Right cardiac atrium (tissue), 5 donors: ENCODE measurements at regions not wholly inside any gene's neighbourhood (a gene's known extent, or its start where the extent isn't known, plus 50 kb on each side); places are given as distances from the start of the nearest gene placed in this dataset.

Experiments used
- ATAC-seq, 2 donors: fragments of 200-7000 bp; cut with Tn5 transposase; one replicate each; pipeline versions ENCODE4 v1.8.0 to v1.9.1; 2020; ENCODE audit warnings: moderate library complexity in 2 of 2, mild to moderate bottlenecking in 1 of 2
- DNase-seq, 3 donors: peaks; one replicate each; pipeline ENCODE4 v3.0.0-alpha.2; 2020
- H3K27ac ChIP-seq: one replicate; pipeline ENCODE4 v1.5.1; 2013; ENCODE audit warnings: mild to moderate bottlenecking, low read length, control low read depth, moderate library complexity
- H3K27me3 ChIP-seq: one replicate; pipeline ENCODE4 v1.6.1; 2013; ENCODE audit not compliant: control insufficient read depth, insufficient read depth
- H3K4me1 ChIP-seq: one replicate; pipeline ENCODE4 v1.6.1; 2013; ENCODE audit warnings: low read length; ENCODE audit not compliant: control insufficient read depth, insufficient read depth
- H3K4me3 ChIP-seq: one replicate; pipeline ENCODE4 v1.5.1; 2013; ENCODE audit warnings: low read length, control low read depth
- H3K9me3 ChIP-seq: one replicate; pipeline ENCODE4 v1.6.1; 2013; ENCODE audit warnings: low read length; ENCODE audit not compliant: control insufficient read depth
- WGBS: extraction: QIAGEN DNeasy Blood & Tissue Kit; methylation state at CpG from one replicate; pipeline ENCODE4 v1.1.7; 2013; 5-methylcytosine and 5-hydroxymethylcytosine counted together
- intact Hi-C, 4 donors: fragments of 100-400 bp; cut with DNase I; formaldehyde crosslinking; loops; one replicate each; pipeline versions ENCODE4 v1.11.0 to v1.14.0; 2022 to 2023
- donor health status: healthy with polysubstance abuse.
- donor health status: DM: no; HTN: yes; CAD: no.
- donor health status: DM: no; HTN: no; CAD: no.
- donor health status: DM: no; HTN: yes; CAD: no; lungs with severe emphysema.
- donor health status: DM: yes; HTN: yes; CAD: no.

DNA sequence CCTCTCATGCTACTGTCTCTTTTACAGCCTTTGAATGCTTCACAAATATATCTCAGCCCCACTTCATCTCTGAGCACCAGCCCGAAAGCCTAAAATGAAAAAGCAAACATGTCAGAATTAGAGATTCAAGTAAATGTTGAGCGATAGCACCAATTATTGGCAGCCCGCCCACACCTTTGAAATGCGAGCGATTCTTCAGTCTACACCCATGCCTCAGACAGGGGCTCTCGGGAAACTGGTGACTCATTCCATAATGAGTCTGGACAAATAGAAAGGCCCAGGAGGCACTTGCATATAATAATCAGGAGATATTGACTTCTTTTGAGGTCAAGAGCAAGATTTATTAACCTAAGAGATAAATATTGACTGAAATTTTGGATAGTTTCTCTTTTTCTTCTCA, 487.3 kb upstream of the PTBP2 start:
- intact Hi-C loops = loop anchor here in 1 of 4 donors (10.0 kb wide), 1 partner anchor 611 kb away; no protein-coding TSS in a partner anchor
- H3K4me3 ChIP-seq = no peak overlapping the region
- DNase-seq = peak; percentile 34 to 55 (median 37)
- no peaks in the 10 kb centered on the region for H3K4me1 ChIP-seq
- no peaks in the 10 kb centered on the region for H3K9me3 ChIP-seq
- H3K27me3 ChIP-seq = no peaks in the 10 kb centered on the region
- WGBS = 37% methylated on average over 6 of the region's 6 CpGs
- ATAC-seq = peak in 1 of 2 donors; percentile 37
- H3K27ac ChIP-seq = no peak overlapping the region

GRCh38 chr1:96236156-96236739, 485.3 kb upstream of the PTBP2 start:
- DNase-seq (no peak), ATAC-seq (no peak)
- Histone ChIP-seq H3K4me1 (no peaks in the 10 kb centered on the region), H3K4me3 (no peak overlapping the region), H3K27me3 (no peaks in the 10 kb centered on the region), H3K9me3 (no peaks in the 10 kb centered on the region), H3K27ac (no peak overlapping the region)
- intact Hi-C loops = loop anchor here in 1 of 4 donors (10.0 kb wide), 1 partner anchor 609 kb away; no protein-coding TSS in a partner anchor
- WGBS = 29% methylated on average over 4 of the region's 4 CpGs

GRCh38 chr1:96238426-96238825, 483.2 kb upstream of the PTBP2 start:
- no peak for ATAC-seq
- no peaks in the 10 kb centered on the region for H3K4me1 ChIP-seq
- no peaks in the 10 kb centered on the region for H3K9me3 ChIP-seq
- H3K4me3 ChIP-seq = no peak overlapping the region
- intact Hi-C loops = loop anchor here in 1 of 4 donors (10.0 kb wide), 1 partner anchor 606 kb away; no protein-coding TSS in a partner anchor
- H3K27me3 ChIP-seq = no peaks in the 10 kb centered on the region
- WGBS = 69% methylated on average over 4 of the region's 4 CpGs
- no peak for DNase-seq
- no peak overlapping the region for H3K27ac ChIP-seq

DNA sequence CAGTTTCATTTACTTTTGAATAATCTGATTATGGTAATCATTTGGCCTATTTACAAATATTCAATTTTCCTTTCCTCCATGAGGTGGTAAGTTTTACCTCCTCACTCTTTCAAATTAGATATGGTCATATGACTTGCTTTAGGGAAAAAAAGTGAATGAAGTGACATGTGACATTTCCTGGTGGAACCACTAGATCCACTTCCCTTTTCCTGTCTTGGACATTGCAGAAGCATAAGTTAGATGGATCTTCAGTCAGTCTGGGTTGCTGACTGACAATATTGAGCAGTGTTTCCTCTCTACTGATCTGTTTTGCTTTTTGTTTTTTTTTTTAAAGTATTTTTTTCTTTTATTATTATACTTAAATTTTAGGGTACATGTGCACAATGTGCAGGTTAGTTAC, 481.1 kb upstream of the PTBP2 start:
- no peaks in the 10 kb centered on the region for H3K27me3 ChIP-seq
- DNase-seq (no peak), ATAC-seq (no peak)
- H3K27ac ChIP-seq = no peak overlapping the region
- no peaks in the 10 kb centered on the region for H3K9me3 ChIP-seq
- intact Hi-C loops = no loop called here
- no peak overlapping the region for H3K4me3 ChIP-seq
- H3K4me1 ChIP-seq = no peaks in the 10 kb centered on the region

DNA sequence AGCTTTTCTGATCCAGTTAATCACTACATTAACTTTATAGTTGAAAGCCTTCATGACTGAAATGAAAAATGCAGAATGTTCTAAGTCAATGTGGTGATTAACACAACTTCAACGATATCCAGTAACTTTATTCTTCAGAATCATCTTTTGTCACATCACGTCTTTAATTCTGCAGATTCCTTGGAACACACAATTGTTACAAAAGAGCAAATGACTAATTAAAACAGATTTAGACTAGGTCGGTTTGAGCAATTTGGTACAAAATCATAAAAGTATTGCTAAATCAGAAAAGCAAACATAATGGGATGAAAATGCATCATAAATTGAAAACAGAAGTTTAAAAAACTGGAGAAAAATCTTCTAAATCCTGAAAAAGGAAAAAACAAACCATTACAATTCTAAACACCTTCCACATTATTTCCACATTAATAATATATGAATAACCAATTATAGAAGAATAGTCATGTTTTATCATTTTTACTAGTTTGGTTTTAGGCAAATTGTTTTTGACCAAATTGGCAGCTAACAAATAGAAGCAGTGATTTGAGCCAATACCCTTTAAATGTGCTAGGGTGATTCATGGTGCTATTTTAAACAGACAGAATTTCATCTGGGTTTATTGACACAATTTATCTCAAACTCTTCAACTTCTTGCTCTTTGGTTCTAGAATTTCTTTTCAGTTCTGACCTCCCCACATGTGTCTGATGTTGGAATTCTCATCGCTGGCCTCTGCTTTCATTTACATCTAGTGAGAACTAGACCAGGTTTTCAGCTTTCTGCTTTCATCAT, 468.1 kb upstream of the PTBP2 start:
- Histone ChIP-seq H3K27ac (no peak overlapping the region), H3K4me1 (no peaks in the 10 kb centered on the region), H3K9me3 (no peaks in the 10 kb centered on the region), H3K4me3 (no peak overlapping the region), H3K27me3 (no peaks in the 10 kb centered on the region)
- 69% methylated on average over 4 of the region's 4 CpGs for WGBS
- ATAC-seq (no peak), DNase-seq (no peak)
- intact Hi-C loops = no loop called here

DNA sequence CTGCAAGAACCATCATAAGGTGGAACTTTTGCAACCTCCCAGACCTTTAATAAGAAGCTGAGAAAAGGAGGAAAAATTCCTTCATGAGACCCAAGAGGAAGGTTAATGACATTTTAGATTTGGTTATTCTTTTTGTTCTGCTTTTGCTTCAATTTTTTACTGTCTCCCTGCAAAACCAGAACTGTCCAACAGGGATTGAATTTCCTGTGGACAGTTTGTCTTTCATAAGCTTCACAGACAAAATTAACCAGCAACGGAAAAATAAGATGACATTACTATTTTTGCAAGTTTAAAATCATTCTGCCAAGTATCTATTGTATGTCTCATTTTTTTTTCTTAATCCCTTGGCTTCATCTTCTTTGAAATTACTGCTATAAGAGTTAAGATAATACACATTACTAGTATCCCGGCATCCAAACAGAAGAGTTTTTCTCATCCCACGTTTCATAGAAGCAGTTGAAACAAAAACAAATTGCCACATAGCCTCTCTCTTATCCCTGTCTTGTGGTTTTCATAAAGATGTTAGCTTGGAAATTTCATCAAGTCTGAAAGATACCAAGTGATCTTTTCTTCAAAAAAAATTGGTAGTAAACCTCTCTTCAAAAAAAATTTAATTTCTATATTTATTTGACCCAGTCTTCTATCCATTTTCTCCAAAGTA, 465.3 kb upstream of the PTBP2 start:
- Histone ChIP-seq H3K9me3 (no peaks in the 10 kb centered on the region), H3K27me3 (no peaks in the 10 kb centered on the region), H3K4me3 (no peak overlapping the region), H3K4me1 (no peaks in the 10 kb centered on the region), H3K27ac (no peak overlapping the region)
- WGBS = 44% methylated on average over 3 of the region's 3 CpGs
- ATAC-seq = no peak
- DNase-seq = no peak
- intact Hi-C loops = no loop called here

GRCh38 chr1:96259399-96259798, 462.2 kb upstream of the PTBP2 start:
- no peak for DNase-seq
- Histone ChIP-seq H3K27ac (no peak overlapping the region), H3K27me3 (no peaks in the 10 kb centered on the region), H3K9me3 (no peaks in the 10 kb centered on the region), H3K4me1 (no peaks in the 10 kb centered on the region), H3K4me3 (no peak overlapping the region)
- 52% methylated on average over 2 of the region's 2 CpGs for WGBS
- intact Hi-C loops = no loop called here
- ATAC-seq = no peak

- Histone ChIP-seq H3K27me3 (no peaks in the 10 kb centered on the region), H3K9me3 (no peaks in the 10 kb centered on the region), H3K27ac (no peak overlapping the region), H3K4me3 (no peak overlapping the region), H3K4me1 (no peaks in the 10 kb centered on the region)
- intact Hi-C loops = no loop called here
- DNase-seq (no peak), ATAC-seq (no peak)
- 80% methylated on average over 1 of the region's 1 CpG for WGBS
Measured at GRCh38 chr1:96281491-96281890, 440.1 kb upstream of the PTBP2 start.

DNA sequence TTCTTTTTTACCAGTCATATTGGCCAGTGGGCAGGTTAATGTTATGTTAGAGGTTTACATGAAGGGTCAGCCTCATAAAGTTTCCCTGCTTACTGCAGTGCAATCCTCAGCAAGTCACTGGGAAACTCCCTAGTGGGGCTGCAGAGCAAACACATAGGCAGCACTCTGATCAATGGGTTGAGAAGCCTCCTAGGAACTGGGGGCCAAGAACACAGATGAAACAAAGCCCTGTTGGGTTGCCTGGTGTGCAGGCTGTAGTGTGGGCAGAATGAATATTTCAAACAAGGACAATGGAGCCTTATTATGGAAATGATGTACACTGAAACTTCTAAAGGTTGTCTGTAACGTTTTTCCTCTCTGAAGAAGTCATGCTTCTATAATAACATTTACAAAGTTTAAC, 431.6 kb upstream of the PTBP2 start:
- Histone ChIP-seq H3K9me3 (no peaks in the 10 kb centered on the region), H3K4me3 (no peak overlapping the region), H3K27me3 (no peaks in the 10 kb centered on the region), H3K4me1 (no peaks in the 10 kb centered on the region), H3K27ac (no peak overlapping the region)
- intact Hi-C loops = no loop called here
- ATAC-seq (no peak), DNase-seq (no peak)
- WGBS = 64% methylated on average over 1 of the region's 1 CpG

DNA sequence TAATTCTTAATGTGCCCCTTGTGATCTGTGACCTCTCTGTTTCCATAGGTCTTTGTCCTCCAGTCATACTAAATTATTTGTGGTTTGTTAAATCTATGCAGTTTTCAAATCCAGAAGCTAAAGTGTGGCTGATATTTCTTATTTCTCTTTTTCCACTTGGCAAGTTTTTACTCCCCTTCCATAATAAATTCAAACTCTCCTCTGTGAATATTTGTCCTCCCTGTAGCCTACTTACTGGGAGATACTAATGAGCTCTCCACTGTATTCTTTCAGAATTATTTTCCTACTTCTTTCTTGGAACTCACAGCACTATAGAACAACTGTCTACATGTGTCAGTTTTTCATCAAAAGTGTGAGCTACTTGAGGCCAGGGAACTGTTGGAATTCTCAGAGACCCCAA, 430.8 kb upstream of the PTBP2 start:
- no peak overlapping the region for H3K27ac ChIP-seq
- no peaks in the 10 kb centered on the region for H3K4me1 ChIP-seq
- ATAC-seq = no peak
- intact Hi-C loops = no loop called here
- H3K4me3 ChIP-seq = no peak overlapping the region
- no peak for DNase-seq
- H3K27me3 ChIP-seq = no peaks in the 10 kb centered on the region
- no peaks in the 10 kb centered on the region for H3K9me3 ChIP-seq

- intact Hi-C loops = no loop called here
Measured at GRCh38 chr1:96291468-96291867, 430.1 kb upstream of the PTBP2 start.

More at GRCh38 chr1:96291468-96291867, 430.1 kb upstream of the PTBP2 start:
- Histone ChIP-seq H3K4me3 (no peak overlapping the region), H3K9me3 (no peaks in the 10 kb centered on the region), H3K27ac (no peak overlapping the region), H3K27me3 (no peaks in the 10 kb centered on the region), H3K4me1 (no peaks in the 10 kb centered on the region)
- 80% methylated on average over 2 of the region's 2 CpGs for WGBS
- ATAC-seq (no peak), DNase-seq (no peak)
